HL-60 (cell line): ENCODE measurements at regions not wholly inside any gene's neighbourhood (a gene's known extent, or its start where the extent isn't known, plus 50 kb on each side); places are given as distances from the start of the nearest gene placed in this dataset.

ENCODE experiments used
- DNase-seq, 2 experiments: peaks; one replicate each; pipeline ENCODE4 v3.0.0-alpha.2; 2010 to 2020; ENCODE audit warnings: low read depth in 1 of 2, low spot score in 1 of 2
- H3K27ac ChIP-seq: fragments of 250-450 bp; sonication (Bioruptor Pico); replicated peaks from 2 replicates; pipeline ENCODE4 v1.5.1; 2020; ENCODE audit warnings: mild to moderate bottlenecking, moderate library complexity
- H3K27me3 ChIP-seq: fragments of 250-450 bp; sonication (Bioruptor Pico); 2 replicates; pipeline ENCODE4 v1.5.1; 2021; ENCODE audit warnings: mild to moderate bottlenecking, moderate library complexity; ENCODE audit not compliant: insufficient read depth, poor library complexity, severe bottlenecking
- H3K4me3 ChIP-seq: replicated peaks from 2 replicates; pipeline ENCODE4 v1.5.1; 2011; ENCODE audit warnings: mild to moderate bottlenecking, control low read depth, low read length; ENCODE audit not compliant: insufficient read depth
- GABPA ChIP-seq: IDR thresholded peaks from 2 replicates; pipeline ENCODE4 v1.6.1; 2012; ENCODE audit warnings: low read depth
- POLR2AphosphoS5 ChIP-seq: IDR thresholded peaks from 2 replicates; pipeline ENCODE4 v1.6.1; 2012; ENCODE audit warnings: low read depth
- REST ChIP-seq: IDR thresholded peaks from 2 replicates; pipeline ENCODE4 v1.6.1; 2012; ENCODE audit warnings: low read depth; ENCODE audit not compliant: insufficient replicate concordance
- SPI1 ChIP-seq: IDR thresholded peaks from 2 replicates; pipeline ENCODE4 v1.6.1; 2012; ENCODE audit warnings: low read depth, mild to moderate bottlenecking, borderline replicate concordance
- TF ChIP-seq, protein P1 (sequence below): IDR thresholded peaks from one replicate; pipeline ENCODE4 v1.5.1; 2011; ENCODE audit warnings: low read length, control low read depth, inconsistent platforms; ENCODE audit not compliant: insufficient read depth

DNA sequence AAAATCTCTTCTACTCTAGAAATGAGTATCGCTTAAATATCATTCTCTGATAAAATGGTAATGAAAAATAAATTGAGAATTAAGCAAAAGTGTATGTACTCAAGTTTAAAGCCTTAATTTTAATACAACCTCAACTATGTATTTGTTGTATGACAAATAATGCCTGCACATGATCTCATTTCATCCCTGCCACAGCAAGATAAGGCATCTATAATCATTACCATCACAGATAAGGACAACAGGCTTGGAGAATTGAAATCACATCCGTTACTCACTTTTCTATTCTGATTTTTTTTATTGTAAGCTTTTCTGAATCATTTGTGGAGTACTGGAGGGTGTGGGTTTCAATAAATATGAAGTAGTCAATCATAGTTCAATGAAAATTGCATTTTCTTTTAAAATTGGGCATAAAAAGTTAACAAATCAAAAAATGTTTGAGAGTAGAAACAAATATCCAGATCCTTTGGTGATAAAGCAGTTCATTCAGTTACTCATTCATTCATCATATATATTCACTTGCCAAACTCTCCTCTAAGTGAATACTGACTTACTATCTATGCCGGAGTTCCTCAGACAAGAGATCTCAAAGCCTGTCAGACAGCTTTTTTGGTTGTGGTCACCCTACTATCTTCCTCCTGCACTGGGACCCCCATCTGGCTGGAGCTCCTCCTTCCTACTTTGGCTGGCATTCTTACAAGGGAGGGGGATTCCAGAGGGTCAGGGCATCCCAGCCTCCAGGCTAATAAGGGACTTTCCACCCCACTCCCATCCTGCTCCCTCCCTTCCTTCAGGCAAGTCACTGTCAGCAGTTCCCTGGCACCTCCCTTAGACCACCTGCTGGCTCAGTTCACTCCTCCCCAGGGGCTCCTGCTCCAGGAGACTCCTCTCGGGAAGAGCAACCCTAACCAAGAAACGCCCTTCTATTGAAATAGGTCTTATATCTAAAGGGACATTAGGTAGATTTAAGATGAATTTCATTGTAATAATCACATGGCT is 118.6 kb downstream of the OGFRL1 start:
- Histone ChIP-seq H3K27me3 (peaks cover 8% of the 10 kb centered on the region), H3K27ac (no peak overlapping the region), H3K4me3 (no peak overlapping the region)
- no peak for DNase-seq
- TF ChIP-seq, protein P1, sequence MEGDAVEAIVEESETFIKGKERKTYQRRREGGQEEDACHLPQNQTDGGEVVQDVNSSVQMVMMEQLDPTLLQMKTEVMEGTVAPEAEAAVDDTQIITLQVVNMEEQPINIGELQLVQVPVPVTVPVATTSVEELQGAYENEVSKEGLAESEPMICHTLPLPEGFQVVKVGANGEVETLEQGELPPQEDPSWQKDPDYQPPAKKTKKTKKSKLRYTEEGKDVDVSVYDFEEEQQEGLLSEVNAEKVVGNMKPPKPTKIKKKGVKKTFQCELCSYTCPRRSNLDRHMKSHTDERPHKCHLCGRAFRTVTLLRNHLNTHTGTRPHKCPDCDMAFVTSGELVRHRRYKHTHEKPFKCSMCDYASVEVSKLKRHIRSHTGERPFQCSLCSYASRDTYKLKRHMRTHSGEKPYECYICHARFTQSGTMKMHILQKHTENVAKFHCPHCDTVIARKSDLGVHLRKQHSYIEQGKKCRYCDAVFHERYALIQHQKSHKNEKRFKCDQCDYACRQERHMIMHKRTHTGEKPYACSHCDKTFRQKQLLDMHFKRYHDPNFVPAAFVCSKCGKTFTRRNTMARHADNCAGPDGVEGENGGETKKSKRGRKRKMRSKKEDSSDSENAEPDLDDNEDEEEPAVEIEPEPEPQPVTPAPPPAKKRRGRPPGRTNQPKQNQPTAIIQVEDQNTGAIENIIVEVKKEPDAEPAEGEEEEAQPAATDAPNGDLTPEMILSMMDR, result no peak
- TF ChIP-seq REST (no peak), GABPA (no peak), POLR2AphosphoS5 (no peak), SPI1 (no peak)

GRCh38 chr6:71408787-71409723 is 120.4 kb downstream of the OGFRL1 start:
- Histone ChIP-seq H3K4me3 (no peak overlapping the region), H3K27ac (no peak overlapping the region), H3K27me3 (peaks cover 8% of the 10 kb centered on the region)
- no peak for DNase-seq
- TF ChIP-seq GABPA (no peak), POLR2AphosphoS5 (no peak), REST (no peak), SPI1 (no peak)
- TF ChIP-seq, protein P1, result no peak

DNA sequence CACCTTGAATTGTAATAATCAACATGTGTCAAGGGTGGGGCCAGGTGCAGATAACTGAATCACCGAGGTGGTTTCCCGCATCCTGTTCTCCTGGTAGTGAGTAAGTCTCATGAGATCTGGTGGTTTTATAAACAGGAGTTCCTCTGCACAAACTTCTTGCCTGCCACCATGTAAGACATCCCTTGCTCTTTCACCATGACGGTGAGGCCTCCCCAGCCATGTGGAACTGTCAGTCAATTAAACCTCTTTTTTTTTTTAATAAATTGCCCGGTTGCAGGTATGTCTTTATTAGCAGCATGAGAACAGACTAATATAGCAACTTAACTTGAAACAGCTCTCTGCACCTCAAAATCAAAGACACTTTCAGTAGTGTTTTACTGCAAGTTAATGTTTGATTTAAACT is 121.6 kb downstream of the OGFRL1 start:
- no peak for DNase-seq
- Histone ChIP-seq H3K27ac (no peak overlapping the region), H3K4me3 (no peak overlapping the region), H3K27me3 (peaks cover 8% of the 10 kb centered on the region)
- no peak for TF ChIP-seq SPI1
- TF ChIP-seq POLR2AphosphoS5, result no peak
- TF ChIP-seq, protein P1, result no peak
- TF ChIP-seq GABPA, result no peak
- TF ChIP-seq REST, result no peak
